ENCODE measurements at regions not wholly inside any gene's neighbourhood (a gene's known extent, or its start where the extent isn't known, plus 50 kb on each side); places are given as distances from the start of the nearest gene placed in this dataset.

DNA sequence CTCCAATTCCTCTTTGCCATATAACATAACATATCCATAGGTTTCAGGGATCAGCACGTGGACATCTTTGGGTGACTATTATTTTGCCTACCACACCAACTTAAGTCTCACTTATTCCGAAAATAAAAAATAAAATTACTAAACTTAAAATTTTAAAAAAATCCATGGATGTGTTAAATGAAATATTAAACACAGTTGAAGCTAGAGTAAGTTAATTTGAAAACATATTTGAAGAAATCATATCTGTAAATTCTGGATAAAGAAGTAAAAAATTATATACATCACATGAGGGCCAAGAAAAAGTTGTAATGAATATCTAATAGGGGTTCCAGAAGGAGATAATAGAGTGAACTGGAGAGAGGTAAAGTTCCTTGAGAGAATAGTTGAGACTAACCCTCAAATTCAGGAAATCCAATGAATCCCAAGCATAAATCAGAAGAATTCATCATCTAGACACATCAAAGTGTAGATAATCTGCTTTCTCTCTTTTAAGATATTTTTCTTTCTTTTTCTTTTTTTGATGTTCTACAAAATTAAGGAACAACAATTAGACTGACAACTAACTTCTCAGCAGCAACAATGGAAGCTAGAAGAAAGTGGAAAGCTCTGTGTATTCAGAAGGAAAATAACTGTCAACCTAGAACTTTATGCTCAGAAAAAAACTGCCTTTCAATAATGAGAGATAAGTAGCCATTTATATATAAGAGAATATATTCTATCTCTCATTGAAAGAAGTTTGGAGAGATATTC, 147.4 kb downstream of the ABHD5 start:
- Mint-ChIP-seq H3K27me3 (ENCODE audit: low read depth) (peaks cover 13% of the 10 kb centered on the region), H3K4me1 (no peaks in the 10 kb centered on the region), H3K36me3 (ENCODE audit: insufficient read depth in 1 of 3, low read depth in 3 of 3) (peaks cover 0 to 3% (median 0%) of the 10 kb centered on the region in 3 experiments; a peak in 1 of 7 replicates), H3K4me3 (no peak overlapping the region), H3K9me3 (peaks cover 9 to 18% of the 10 kb centered on the region in 2 experiments), H3K27ac (no peak overlapping the region)
- no peak overlapping the region for H3K9ac ChIP-seq (ENCODE audit: extremely low read depth, insufficient read length, low read length)
- no peak overlapping the region for H2BK20ac ChIP-seq (ENCODE audit: low read depth, low read length, poor library complexity, severe bottlenecking)
- H3K4me2 ChIP-seq (ENCODE audit: insufficient read depth, insufficient read length, low read length) = no peak overlapping the region
- H2BK5ac ChIP-seq (ENCODE audit: insufficient read length, low read length) = no peak overlapping the region
- no peak overlapping the region for H3K56ac ChIP-seq (ENCODE audit: insufficient read length, low read depth, low read length)
- TF ChIP-seq, protein P1, sequence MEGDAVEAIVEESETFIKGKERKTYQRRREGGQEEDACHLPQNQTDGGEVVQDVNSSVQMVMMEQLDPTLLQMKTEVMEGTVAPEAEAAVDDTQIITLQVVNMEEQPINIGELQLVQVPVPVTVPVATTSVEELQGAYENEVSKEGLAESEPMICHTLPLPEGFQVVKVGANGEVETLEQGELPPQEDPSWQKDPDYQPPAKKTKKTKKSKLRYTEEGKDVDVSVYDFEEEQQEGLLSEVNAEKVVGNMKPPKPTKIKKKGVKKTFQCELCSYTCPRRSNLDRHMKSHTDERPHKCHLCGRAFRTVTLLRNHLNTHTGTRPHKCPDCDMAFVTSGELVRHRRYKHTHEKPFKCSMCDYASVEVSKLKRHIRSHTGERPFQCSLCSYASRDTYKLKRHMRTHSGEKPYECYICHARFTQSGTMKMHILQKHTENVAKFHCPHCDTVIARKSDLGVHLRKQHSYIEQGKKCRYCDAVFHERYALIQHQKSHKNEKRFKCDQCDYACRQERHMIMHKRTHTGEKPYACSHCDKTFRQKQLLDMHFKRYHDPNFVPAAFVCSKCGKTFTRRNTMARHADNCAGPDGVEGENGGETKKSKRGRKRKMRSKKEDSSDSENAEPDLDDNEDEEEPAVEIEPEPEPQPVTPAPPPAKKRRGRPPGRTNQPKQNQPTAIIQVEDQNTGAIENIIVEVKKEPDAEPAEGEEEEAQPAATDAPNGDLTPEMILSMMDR (conservative IDR thresholded peaks at IDR 0.05) = no peak
- H2BK120ac ChIP-seq (ENCODE audit: low read depth, low read length, poor library complexity, severe bottlenecking) = no peak overlapping the region
- H3K27ac ChIP-seq (ENCODE audit: insufficient read length, low read depth, low read length) = no peak overlapping the region
- no peak overlapping the region for H3K23ac ChIP-seq (ENCODE audit: insufficient read length, low read depth, low read length)
- H3T11ph ChIP-seq (ENCODE audit: low read length) = no peak overlapping the region
- no peaks in the 10 kb centered on the region for H3K4me1 ChIP-seq (ENCODE audit: insufficient read depth, low read length)
- no CpG with 5 or more reads among the region's 2 CpGs for WGBS (ENCODE audit: extremely low coverage, insufficient read length, low lambda C conversion rate)
- H2BK12ac ChIP-seq (ENCODE audit: insufficient read length, low read depth, low read length) = no peak overlapping the region
- H4K8ac ChIP-seq (replicated peaks; ENCODE audit: insufficient read length, low read depth, low read length) = no peak overlapping the region
- H2BK15ac ChIP-seq (ENCODE audit: low read depth, low read length) = no peak overlapping the region
- no peak overlapping the region for H2AFZ ChIP-seq (ENCODE audit: low read length)
- H2AK5ac ChIP-seq (ENCODE audit: insufficient read length, low read length) = no peak overlapping the region
- H3K79me1 ChIP-seq (ENCODE audit: insufficient read depth, low read depth, low read length, poor library complexity, severe bottlenecking) = no peaks in the 10 kb centered on the region
- no peak for DNase-seq
- no peaks in the 10 kb centered on the region for H3K27me3 ChIP-seq (ENCODE audit: insufficient read depth, low read length)
- no peaks in the 10 kb centered on the region for H3K9me3 ChIP-seq (ENCODE audit: control insufficient read depth, low read depth, low read length)
- no peak overlapping the region for H4K5ac ChIP-seq (ENCODE audit: insufficient read length, low read depth, low read length)
- no peak overlapping the region for H4K91ac ChIP-seq (ENCODE audit: insufficient read length, low read depth, low read length)
- H4K20me1 ChIP-seq (ENCODE audit: control insufficient read depth, insufficient read depth, insufficient read length) = no peaks in the 10 kb centered on the region
- H3K14ac ChIP-seq (ENCODE audit: insufficient read depth, low read length) = no peak overlapping the region
- H3K79me2 ChIP-seq (ENCODE audit: insufficient read depth, low read length) = no peaks in the 10 kb centered on the region
- no peaks in the 10 kb centered on the region for H3K23me2 ChIP-seq (ENCODE audit: insufficient read length, low read depth, low read length, poor library complexity, severe bottlenecking)
- H3K18ac ChIP-seq (ENCODE audit: insufficient read length, low read depth, low read length) = no peak overlapping the region
- H3K4ac ChIP-seq (ENCODE audit: low read depth, low read length) = no peak overlapping the region

Measured in H9 (cell line).